Upper lobe of left lung (tissue), 6 donors: ENCODE measurements at regions not wholly inside any gene's neighbourhood (a gene's known extent, or its start where the extent isn't known, plus 50 kb on each side); places are given as distances from the start of the nearest gene placed in this dataset.

ENCODE experiments used
- ATAC-seq, 2 donors: fragments of 200-7000 bp; cut with Tn5 transposase; one replicate each; pipeline ENCODE4 v1.9.1; 2022; ENCODE audit warnings: mild to moderate bottlenecking in 2 of 2, moderate library complexity in 2 of 2; ENCODE audit not compliant: low FRiP score in 2 of 2
- DNase-seq, 2 donors: peaks; one replicate each; pipeline ENCODE4 v3.0.0-alpha.2; 2019 to 2020
- H3K27ac ChIP-seq, 4 donors: fragments of 200-600 bp; sonication (generic); one replicate each; pipeline ENCODE4 v1.5.1; 2016 to 2019
- H3K27me3 ChIP-seq, 4 donors: fragments of 200-600 bp; sonication (generic); one replicate each; pipeline ENCODE4 v1.5.1; 2017 to 2019
- H3K36me3 ChIP-seq, 4 donors: fragments of 200-600 bp; sonication (generic); one replicate each; pipeline ENCODE4 v1.5.1; 2016 to 2019
- H3K4me1 ChIP-seq, 4 donors: fragments of 200-600 bp; sonication (generic); one replicate each; pipeline ENCODE4 v1.5.1; 2018 to 2019
- H3K4me3 ChIP-seq, 4 donors: fragments of 200-600 bp; sonication (generic); one replicate each; pipeline ENCODE4 v1.5.1; 2017 to 2019; ENCODE audit warnings: mild to moderate bottlenecking in 2 of 4, moderate library complexity in 1 of 4
- H3K9me3 ChIP-seq, 4 donors: fragments of 200-600 bp; sonication (generic); one replicate each; pipeline ENCODE4 v1.5.1; 2018 to 2019
- EP300 ChIP-seq, 4 donors: sonication (generic); formaldehyde crosslinking; IDR thresholded peaks; one replicate each; pipeline ENCODE4 v1.5.1; 2017; ENCODE audit warnings: antibody characterized with exemption in 4 of 4, control low read depth in 2 of 4
- POLR2A ChIP-seq, 4 donors: fragments of 450-650 bp; IDR thresholded peaks; one replicate each; pipeline ENCODE4 v1.5.1; 2016 to 2017; ENCODE audit warnings: antibody characterized with exemption in 4 of 4, mild to moderate bottlenecking in 2 of 4
- POLR2AphosphoS5 ChIP-seq, 2 donors: sonication (generic); formaldehyde crosslinking; IDR thresholded peaks; one replicate each; pipeline ENCODE4 v1.5.1; 2017; ENCODE audit warnings: antibody characterized with exemption in 2 of 2
- WGBS, 2 donors: methylation state at CpG; one replicate each; pipeline ENCODE4 v1.1.5; 2017 to 2018; 5-methylcytosine and 5-hydroxymethylcytosine counted together
- TF ChIP-seq, protein P1 (sequence below), 6 experiments: fragments of 450-650 bp in 4 of 6; fragments of 200-600 bp in 2 of 6; sonication (generic) in 2 of 6; IDR thresholded peaks; one replicate each; pipeline ENCODE4 v1.5.1; 2016 to 2019; ENCODE audit warnings: antibody characterized with exemption in 6 of 6
- donor health status: DM: no; HTN: no; CAD: no; lungs with moderate emphysema.
- donor health status: DM: no; HTN: yes; CAD: no; lungs with severe emphysema.

DNA sequence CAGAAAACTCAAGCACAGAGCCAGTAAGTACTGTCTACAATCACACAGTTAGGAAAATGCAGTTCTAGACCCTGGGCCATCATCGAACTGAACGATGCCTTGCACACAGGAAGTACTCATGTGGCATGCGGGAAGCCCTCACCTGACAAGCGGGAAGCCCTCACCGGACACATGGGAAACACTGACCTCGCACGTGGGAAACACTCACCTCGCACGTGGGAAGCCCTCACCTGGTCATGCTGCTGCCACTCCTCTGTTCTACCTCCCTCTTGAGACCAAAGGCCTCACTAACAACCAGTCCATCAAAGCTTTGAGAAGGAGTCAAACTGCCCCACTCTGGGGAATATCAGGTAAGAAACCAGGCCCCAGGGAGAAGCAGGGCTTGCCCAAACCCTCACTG is 105.6 kb upstream of the PTPRT start:
- no peaks in the 10 kb centered on the region for H3K36me3 ChIP-seq
- no peak overlapping the region for H3K4me3 ChIP-seq
- no peak overlapping the region for H3K27ac ChIP-seq
- WGBS, 2 donors, result 94 to 96% methylated on average over 9 of the region's 9 CpGs
- DNase-seq (no peak), ATAC-seq (no peak)
- TF ChIP-seq EP300 (IDR thresholded peaks at IDR 0.05), result no peak
- no peak for TF ChIP-seq POLR2AphosphoS5 (IDR thresholded peaks at IDR 0.05)
- TF ChIP-seq, protein P1, sequence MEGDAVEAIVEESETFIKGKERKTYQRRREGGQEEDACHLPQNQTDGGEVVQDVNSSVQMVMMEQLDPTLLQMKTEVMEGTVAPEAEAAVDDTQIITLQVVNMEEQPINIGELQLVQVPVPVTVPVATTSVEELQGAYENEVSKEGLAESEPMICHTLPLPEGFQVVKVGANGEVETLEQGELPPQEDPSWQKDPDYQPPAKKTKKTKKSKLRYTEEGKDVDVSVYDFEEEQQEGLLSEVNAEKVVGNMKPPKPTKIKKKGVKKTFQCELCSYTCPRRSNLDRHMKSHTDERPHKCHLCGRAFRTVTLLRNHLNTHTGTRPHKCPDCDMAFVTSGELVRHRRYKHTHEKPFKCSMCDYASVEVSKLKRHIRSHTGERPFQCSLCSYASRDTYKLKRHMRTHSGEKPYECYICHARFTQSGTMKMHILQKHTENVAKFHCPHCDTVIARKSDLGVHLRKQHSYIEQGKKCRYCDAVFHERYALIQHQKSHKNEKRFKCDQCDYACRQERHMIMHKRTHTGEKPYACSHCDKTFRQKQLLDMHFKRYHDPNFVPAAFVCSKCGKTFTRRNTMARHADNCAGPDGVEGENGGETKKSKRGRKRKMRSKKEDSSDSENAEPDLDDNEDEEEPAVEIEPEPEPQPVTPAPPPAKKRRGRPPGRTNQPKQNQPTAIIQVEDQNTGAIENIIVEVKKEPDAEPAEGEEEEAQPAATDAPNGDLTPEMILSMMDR (IDR thresholded peaks at IDR 0.05), result no peak
- no peak for TF ChIP-seq POLR2A (IDR thresholded peaks at IDR 0.05)
- H3K9me3 ChIP-seq, result no peaks in the 10 kb centered on the region
- H3K27me3 ChIP-seq, result no peaks in the 10 kb centered on the region
- H3K4me1 ChIP-seq, result peaks cover 0 to 4% (median 2%) of the 10 kb centered on the region in 4 donors

DNA sequence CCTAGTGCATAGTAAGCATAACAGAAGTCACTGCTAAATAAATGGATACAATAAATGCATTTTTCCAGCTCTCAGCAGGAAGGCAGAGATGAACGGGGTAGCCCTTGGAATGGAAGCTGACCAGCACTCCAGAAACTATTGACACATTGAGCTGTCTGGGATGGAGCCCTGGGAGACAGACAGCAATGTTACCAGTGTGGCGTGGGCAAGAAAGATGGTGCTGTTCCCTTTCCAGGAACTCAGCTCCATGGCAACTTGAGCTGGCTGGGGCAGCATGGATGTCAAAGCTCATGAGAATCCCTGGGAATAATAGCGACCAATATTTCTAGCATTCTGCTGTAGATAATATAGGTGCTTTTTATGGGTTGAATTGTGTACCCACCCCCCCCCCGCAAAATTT is 104.3 kb upstream of the PTPRT start:
- DNase-seq, result no peak
- Histone ChIP-seq H3K4me1 (peaks cover 0 to 4% (median 2%) of the 10 kb centered on the region in 4 donors), H3K27me3 (no peaks in the 10 kb centered on the region), H3K9me3 (no peaks in the 10 kb centered on the region), H3K27ac (no peak overlapping the region), H3K4me3 (no peak overlapping the region), H3K36me3 (no peaks in the 10 kb centered on the region)
- WGBS, 2 donors, result 76 to 86% methylated on average over 4 of the region's 4 CpGs
- ATAC-seq, result no peak
- TF ChIP-seq, protein P1 (IDR thresholded peaks at IDR 0.05), result no peak
- TF ChIP-seq POLR2A (IDR thresholded peaks at IDR 0.05) (no peak), POLR2AphosphoS5 (IDR thresholded peaks at IDR 0.05) (no peak), EP300 (IDR thresholded peaks at IDR 0.05) (no peak)

DNA sequence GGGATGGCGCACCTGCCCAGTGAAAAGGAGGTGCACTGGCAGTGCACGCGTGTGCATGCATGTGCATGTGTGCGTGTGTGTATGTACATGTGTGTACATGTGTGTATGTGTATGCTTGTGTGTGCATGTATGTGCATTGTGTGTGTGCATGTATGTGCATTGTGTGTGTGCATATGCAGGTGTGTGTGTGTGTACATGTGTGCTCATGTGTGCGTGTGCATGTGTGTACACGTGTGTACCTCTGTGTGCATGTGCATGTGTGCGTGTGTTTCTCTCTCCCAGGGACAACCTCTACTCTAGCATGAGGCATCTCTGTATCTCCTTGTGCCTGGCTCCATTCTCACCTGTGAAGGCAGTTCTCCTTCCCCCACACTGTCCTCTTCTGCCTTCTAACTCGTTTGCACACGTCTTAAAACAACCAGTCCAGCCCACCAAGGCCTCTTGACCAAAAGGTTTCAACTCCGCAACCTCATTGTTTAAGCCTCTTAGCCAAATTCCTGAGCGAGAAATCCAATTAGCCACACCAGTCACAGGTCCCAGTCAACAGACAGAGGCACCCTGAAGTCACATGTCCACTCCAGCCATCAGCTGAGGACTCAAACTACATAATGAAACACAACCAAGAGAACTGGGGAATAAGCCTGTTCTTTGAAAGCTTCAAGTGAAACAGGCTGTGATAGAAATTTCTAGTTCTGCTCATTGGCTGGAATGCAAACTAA is 103.5 kb upstream of the PTPRT start:
- Histone ChIP-seq H3K36me3 (no peaks in the 10 kb centered on the region), H3K27ac (no peak overlapping the region), H3K4me3 (no peak overlapping the region), H3K4me1 (peaks cover 0 to 4% (median 2%) of the 10 kb centered on the region in 4 donors), H3K9me3 (no peaks in the 10 kb centered on the region), H3K27me3 (no peaks in the 10 kb centered on the region)
- WGBS, 2 donors, result 71 to 84% methylated on average over 8 to 11 of the region's 11 CpGs
- DNase-seq, result peak in 1 of 2 donors; percentile 58
- peak in 1 of 2 donors; percentile 17 for ATAC-seq
- no peak for TF ChIP-seq EP300 (IDR thresholded peaks at IDR 0.05)
- no peak for TF ChIP-seq POLR2AphosphoS5 (IDR thresholded peaks at IDR 0.05)
- no peak for TF ChIP-seq POLR2A (IDR thresholded peaks at IDR 0.05)
- TF ChIP-seq, protein P1 (IDR thresholded peaks at IDR 0.05), result no peak

DNA sequence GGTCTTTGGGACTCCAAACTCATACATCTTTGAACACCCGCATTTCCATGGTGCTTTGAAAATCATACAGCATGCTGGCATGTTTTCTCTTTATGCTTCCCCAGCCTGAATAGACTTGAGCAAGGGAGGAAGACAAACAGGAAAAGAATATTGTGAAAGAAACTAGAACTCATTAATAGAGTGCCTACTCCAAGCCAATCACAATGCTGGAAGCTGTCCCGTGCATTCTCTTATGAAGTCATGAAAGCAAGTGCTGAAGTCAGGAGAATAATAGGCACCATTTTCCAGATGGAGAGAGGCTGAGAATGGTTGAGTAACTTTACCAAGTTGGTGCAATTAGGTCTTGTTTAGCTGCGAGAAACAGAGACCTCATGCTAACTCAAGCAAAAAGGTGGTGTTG is 102.5 kb upstream of the PTPRT start:
- TF ChIP-seq POLR2AphosphoS5 (IDR thresholded peaks at IDR 0.05) (no peak), EP300 (IDR thresholded peaks at IDR 0.05) (no peak)
- TF ChIP-seq, protein P1 (IDR thresholded peaks at IDR 0.05), result no peak
- Histone ChIP-seq H3K4me3 (no peak overlapping the region), H3K4me1 (peaks cover 0 to 4% (median 2%) of the 10 kb centered on the region in 4 donors), H3K27me3 (no peaks in the 10 kb centered on the region), H3K36me3 (no peaks in the 10 kb centered on the region), H3K9me3 (no peaks in the 10 kb centered on the region), H3K27ac (no peak overlapping the region)
- DNase-seq (peak in 1 of 2 donors; percentile 43), ATAC-seq (no peak)
- WGBS, 2 donors, result 54 to 60% methylated on average over 3 of the region's 3 CpGs

DNA sequence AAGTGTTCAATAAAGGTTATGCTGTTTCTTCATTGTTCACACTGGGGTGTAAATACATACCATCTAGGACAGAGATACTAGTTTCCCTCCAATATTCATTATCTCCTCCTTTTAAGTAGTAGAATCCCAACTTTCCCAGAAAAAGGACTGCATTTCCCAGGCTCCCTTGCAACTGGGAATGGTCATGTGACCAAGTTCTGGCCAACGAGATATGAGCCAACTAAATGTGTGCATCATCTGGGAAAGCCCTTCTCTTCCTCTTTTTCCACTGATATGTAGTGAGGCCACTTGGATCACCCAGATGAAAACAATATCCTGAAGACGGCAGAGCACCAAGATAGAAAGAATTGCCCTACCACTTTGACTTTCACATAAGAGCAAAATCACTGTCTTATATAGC is 97.9 kb upstream of the PTPRT start:
- no peak for DNase-seq
- no peak overlapping the region for H3K27ac ChIP-seq
- no peaks in the 10 kb centered on the region for H3K27me3 ChIP-seq
- ATAC-seq, result no peak
- no peaks in the 10 kb centered on the region for H3K9me3 ChIP-seq
- WGBS, 2 donors, result 69% methylated on average over 2 of the region's 2 CpGs
- no peak for TF ChIP-seq POLR2AphosphoS5 (IDR thresholded peaks at IDR 0.05)
- TF ChIP-seq, protein P1 (IDR thresholded peaks at IDR 0.05), result no peak
- no peak for TF ChIP-seq EP300 (IDR thresholded peaks at IDR 0.05)
- TF ChIP-seq POLR2A (IDR thresholded peaks at IDR 0.05), result no peak
- H3K36me3 ChIP-seq, result no peaks in the 10 kb centered on the region
- H3K4me3 ChIP-seq, result no peak overlapping the region
- H3K4me1 ChIP-seq, result peaks cover 0 to 4% (median 1%) of the 10 kb centered on the region in 4 donors
